ENCODE measurements at regions not wholly inside any gene's neighbourhood (a gene's known extent, or its start where the extent isn't known, plus 50 kb on each side); places are given as distances from the start of the nearest gene placed in this dataset.

- no peak for TF ChIP-seq GATA2 (IDR thresholded peaks at IDR 0.05; ENCODE audit: low read depth, low read length)
- TF ChIP-seq GATA3 (IDR thresholded peaks at IDR 0.05; ENCODE audit: low read depth, low read length): no peak
Observed at GRCh38 chr13:84136582-84136981, 254.3 kb upstream of the SLITRK1 start.
